NCI-H1694 (cell line): ENCODE measurements at regions not wholly inside any gene's neighbourhood (a gene's known extent, or its start where the extent isn't known, plus 50 kb on each side); places are given as distances from the start of the nearest gene placed in this dataset.
"Not testable (repeated sequence)": the region's sequence is repeated elsewhere in the genome, so short reads cannot be mapped to it uniquely, and the experiment has no call there.

Experiments used
- DNase-seq: peaks from one replicate; lab custom pipeline; 2025; lab: John Stamatoyannopoulos, UW

DNA sequence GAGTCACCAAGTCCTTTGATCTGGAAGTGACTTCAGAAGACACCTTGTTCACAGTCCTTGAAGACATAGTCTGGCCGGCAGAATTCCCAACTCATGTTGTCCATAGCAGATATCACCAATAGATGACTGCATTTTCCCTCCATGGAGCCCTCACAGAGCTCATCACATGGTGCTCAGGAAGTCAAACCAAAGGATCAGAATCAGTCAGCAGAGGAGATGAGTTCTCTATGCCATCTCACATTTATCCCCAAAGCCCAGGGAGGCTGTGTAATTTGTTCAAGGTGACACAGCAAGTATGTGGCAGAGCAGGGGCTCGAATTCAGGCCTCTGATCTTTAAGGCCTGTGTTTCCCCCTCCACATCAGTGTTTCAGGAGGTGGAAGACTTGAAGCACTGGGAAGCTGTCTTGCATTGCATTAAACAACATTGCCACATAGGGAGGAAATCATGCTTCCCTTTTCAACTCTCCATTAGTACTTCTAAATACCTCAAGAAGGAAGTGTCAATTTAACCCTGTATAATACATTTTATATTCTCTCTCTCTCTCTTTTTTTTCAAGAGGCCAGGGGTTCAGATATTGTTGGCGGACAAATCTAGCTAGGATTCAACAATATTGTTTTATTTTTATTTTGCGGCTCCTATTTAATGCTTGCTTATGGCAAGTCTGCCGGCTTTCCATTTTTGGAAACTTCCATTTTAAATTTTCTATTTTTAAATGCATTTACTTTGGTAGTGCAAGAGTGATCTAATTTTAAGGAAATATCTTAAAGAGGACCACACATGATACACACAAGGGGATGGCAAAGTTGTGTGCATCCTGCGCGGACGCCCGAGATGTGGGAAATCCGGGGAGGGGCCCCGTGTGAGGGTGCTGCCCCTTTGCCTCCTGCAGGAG is 61.9 kb downstream of the NPIPB5 start:
- DNase-seq = not testable (repeated sequence)

DNA sequence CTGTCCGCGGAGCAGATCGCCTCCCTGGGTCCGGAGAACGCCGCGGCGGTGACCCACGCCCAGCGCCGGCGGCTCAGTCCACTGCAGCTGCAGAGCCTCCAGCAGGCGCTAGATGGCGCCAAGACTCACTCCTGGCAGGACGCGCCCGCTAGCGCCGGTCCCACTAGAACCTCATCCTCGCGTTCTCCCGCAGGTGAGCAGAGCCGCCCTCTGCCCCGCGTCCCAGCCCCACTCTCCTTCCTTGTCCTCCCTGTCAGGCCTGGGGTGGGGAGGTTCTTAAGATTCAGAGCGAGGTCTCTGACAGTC is 62.5 kb downstream of the NPIPB5 start:
- not testable (repeated sequence) for DNase-seq

DNA sequence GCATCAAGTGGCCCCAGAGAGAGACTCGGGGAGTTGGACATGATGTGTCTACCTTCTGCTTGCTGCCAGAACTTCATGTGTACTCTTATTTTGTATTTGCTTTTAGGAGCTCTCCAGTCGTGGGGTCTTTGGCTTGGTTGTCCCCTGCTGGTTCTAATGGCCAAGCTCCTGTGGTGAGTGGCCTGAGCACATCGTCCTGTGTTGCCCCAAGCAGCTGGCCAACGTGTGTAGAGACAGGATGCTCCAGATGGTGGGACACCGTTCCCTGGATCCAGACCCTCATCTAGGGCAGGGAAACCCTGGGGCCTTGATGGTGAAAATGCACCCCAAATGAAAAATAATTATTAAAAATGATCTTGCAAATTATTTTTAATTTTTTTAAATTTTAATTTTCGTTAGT is 65.8 kb downstream of the NPIPB5 start:
- not testable (repeated sequence) for DNase-seq

DNA sequence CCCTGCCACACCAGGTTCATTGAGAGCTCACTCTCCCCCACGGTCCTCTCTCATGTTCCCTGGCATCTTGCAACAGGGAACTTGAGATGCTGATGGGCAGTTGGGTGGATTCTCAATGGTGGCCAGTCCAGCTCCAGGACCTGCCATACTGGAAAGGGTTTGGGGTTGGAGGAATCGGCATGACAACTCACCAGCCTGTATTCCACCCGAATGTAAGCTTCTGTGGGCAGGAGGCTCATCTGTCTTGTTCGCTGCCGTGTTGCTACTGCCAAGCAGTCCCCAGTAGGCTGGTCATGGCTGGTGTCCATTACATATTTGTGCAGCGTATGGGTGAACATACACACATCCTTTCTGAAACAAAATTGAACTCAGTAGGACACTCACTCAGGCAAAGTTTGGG is 72.5 kb downstream of the NPIPB5 start:
- DNase-seq = not testable (repeated sequence)

- DNase-seq = not testable (repeated sequence)
Measured at GRCh38 chr16:22584459-22584858, 73.8 kb downstream of the NPIPB5 start.

- DNase-seq = not testable (repeated sequence)
Measured at GRCh38 chr16:22584941-22585340, 74.2 kb downstream of the NPIPB5 start.

GRCh38 chr16:22585431-22585830 is 74.7 kb downstream of the NPIPB5 start:
- not testable (repeated sequence) for DNase-seq

DNA sequence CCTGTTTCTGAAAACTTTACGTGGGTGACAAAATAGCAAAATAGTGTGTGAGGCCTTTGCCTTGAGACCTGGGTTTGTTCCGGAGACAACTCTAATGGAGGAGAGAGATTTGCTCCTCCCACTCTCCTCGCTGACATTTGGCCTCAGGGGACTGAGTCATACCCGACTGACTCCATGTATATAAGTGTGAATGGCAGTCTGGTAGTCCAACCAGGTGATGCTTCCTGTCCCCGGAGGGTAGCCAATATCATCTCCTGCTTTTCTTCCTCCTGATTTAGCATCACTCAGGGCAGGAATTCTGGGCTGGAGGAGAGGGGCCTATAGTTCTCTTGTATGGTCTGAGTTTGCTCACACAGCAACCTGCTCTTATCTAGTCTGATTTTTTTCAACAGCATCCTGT is 76.0 kb downstream of the NPIPB5 start:
- DNase-seq = not testable (repeated sequence)

GRCh38 chr16:22589757-22590156 is 79.1 kb downstream of the NPIPB5 start:
- DNase-seq = not testable (repeated sequence)

GRCh38 chr16:22596445-22597045 is 85.9 kb downstream of the NPIPB5 start:
- not testable (repeated sequence) for DNase-seq

- not testable (repeated sequence) for DNase-seq
Measured at GRCh38 chr16:22603744-22604143, 93.1 kb downstream of the NPIPB5 start.

DNA sequence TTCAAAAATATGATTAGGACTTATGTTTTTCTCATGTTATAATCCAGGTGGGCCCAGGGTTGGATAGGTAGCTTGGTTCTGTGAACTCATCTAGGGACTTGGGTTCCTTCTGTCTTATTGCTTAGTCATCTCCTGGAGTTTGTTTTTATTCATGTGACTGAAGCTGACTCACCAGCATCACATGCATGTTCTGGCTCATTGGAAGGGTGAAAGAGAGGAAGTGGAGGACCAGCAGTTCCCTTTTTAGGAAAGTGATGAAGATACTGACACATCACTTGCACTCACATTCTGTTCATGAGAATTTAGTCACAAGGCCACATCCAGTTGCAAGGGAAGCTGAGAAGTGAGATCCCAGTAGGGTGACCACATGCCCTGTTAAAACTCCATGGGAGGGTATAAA is 95.9 kb downstream of the NPIPB5 start:
- DNase-seq = not testable (repeated sequence)

DNA sequence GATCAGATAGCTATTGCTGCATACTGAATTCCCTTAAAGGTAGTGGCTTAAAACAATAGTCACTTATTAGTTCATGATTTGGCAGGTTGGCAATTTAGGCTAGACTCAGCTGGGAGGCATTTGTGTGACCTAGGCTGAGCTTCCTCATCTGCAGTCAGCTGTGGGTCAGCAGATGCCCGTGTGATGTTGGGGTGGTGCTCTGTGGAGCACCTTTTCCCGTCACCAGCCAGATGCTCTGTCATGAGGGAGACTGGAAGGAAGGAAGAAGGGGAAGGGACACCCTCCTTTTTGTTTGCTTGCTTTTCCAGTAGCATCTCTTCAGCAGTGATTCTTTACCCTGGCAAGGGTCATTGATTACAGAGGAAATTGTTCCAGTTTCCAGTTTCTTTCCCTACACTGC is 99.1 kb downstream of the NPIPB5 start:
- DNase-seq = not testable (repeated sequence)

DNA sequence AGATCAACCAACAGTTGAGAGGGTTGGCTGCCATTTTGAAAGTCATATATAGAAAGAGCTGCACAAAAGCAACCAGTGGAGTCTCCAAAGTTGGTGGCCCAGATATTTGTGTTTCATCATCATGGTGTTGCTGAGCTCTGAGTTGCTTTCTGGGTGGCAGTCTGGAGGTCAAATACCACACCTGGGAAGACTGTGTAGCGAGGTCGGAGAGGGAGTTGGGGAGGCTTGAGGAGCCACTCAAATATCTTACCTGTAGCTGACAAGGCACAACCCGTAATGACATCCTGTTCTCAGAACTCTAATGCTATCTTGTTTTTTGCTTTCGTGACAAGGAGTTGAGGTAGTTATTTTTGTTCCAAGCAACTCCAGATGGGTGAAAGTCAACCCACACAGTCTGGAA is 100.4 kb downstream of the NPIPB5 start:
- DNase-seq = not testable (repeated sequence)

DNA sequence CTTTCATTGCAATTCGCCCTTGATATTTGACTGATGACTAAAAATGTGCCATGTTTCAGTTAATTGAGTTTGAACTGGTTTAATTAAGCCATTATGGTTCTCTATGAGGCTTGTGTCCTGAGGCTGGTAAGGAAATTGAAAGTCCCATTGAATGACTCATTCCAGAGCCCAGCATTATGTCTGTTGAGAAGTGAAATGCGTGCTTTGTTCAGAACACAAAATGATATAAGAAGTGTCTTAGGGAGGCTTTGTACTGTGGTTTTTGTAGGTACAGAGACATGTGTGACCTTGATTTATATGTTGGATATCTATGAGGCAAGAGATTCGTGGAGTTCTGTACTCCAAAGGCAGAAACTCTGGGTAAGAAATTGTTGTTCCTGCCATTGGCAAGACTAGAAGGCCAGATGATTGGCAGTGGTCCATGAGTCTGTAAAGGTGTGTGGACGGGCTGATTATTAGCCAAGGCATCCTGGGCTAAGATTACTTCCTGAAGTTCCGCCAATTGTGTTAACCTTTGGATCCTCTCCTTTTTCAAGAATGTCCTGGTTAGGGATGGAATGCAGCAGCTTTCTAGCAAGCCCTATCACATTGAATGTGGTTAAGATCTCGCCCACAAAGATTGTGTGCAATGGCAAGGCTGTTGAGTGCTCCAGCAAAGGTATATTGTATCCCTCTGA is 103.7 kb downstream of the NPIPB5 start:
- no peak for DNase-seq

DNA sequence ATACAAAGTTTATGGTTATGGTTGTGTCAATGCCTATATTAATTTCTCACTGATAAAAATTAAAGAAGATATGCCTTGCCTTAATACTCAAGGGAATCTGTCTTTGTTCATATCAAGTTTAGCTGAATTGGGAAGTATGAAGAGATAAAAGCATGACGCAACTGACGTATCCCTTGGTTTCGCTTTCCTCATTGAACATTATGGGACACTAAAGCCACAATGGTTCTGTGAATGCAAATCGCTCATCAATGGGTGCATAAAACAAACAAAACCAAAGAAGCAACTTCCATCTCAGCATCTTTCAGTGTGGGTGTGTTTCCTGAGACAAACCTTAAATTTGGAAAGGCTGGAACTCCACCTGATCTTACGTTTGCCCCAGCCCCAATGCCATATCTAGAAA is 108.2 kb downstream of the NPIPB5 start:
- DNase-seq = no peak

GRCh38 chr16:22621586-22622155 is 111.0 kb downstream of the NPIPB5 start:
- no peak for DNase-seq

DNA sequence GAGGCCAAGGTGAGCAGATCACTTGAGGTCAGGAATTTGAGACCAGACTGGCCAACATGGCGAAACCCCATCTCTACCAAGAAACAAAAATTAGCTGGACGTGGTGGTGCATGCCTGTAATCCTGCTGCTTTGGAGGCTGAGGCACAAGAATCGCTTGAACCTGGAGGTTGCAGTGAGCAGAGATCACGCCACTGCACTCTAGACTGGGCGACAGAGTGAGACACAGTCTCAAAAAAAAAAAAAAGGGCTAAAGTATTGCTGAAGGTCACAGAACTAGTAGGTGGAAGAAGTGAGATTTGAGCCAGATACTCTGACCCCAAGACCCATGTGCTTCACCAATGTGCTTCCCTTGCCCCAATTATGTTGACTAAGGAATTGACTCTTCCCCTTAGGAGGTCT is 112.0 kb downstream of the NPIPB5 start:
- DNase-seq = no peak

DNA sequence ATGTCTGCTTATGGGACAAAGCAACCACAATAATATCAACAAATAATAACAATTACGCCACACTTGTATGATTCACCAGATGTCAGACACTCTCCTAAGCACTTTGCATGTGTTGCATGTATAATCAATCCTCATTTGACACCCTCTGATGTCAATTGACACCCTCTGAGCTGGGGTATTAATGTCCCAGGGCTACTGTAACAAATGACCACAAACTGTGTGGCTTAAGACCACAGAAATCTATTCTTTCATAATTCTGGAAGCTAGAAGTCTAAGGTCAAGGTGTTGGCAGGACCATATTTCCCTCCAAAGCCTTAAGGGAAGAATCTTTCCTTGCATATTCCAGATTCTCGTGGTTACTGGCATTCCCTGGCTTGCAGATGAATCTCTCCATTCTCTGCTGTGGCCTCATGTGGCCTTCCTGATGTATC is 112.7 kb downstream of the NPIPB5 start:
- no peak for DNase-seq

DNA sequence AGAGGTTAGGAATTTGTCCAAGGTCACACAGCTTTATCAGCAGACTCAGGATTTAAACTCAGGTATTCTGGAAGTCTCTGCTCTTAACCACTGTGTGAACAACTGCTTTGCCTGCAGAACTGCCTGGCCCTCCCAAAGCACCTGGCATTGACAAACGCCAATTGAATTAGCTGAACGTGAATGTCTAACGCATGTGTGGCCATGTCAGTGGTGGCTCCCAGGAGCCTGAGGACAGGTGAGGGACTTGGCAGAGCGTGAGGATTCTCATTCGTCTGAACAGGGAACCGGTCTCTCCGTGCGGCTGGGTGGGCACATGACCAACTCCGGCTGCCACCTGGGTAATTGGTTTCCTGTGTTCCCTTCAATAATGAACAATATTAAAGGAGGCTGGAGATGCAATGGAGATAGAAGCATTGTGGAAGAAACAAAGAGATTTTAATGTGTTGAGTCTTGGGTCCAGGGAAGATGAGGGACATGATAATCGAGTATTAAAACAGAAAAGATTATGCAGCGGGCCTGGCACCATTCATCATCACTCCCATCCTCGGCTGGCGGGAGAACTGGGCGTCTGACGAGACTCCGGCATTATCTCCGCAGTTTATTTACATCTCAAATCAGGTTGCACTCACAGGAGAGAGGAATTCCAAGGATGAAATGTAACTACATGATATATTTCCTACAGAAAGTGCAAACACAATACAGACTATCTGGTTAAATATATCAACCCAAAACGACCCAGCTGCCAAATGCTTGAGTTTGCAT is 113.5 kb downstream of the NPIPB5 start:
- no peak for DNase-seq

DNA sequence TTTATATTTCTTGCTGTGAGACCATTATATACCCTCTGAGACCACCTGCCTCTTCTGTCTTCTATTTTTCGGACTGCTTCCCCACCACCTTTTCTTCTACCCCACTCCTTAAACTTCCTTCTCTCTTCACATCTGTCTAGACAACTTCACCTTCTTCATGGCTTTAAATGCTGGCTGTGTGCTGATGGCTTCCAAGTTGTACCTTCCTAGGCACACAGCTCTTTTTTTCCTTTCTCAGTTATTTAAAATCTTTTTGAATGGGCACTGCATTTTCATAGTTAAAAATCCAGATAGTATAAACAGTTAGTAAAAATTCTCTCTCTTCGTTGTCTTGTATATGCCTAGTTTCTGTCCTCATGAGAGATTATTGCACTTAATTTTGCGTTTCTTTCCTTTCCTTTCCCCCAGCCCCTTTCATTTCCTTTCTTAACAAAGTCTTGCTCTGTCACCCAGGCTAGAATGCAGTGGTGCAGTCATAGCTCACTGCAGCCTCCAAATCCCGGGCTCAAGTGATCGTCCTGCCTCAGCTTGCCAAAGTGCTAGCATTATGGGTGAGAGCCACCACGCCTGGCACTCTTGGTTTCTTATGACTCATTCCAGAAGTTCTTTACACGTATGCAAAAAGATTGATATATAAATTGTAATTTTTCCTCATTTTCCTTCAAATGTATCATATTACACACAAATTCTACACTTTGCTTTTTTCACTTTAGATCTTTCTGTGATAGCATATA is 114.3 kb downstream of the NPIPB5 start:
- DNase-seq = no peak
